Endometrium (tissue), 2 donors: ENCODE measurements at regions not wholly inside any gene's neighbourhood (a gene's known extent, or its start where the extent isn't known, plus 50 kb on each side); places are given as distances from the start of the nearest gene placed in this dataset.

Experiments
- FAIRE-seq: peaks from 2 replicates; lab custom pipeline; 2012; peaks lifted over from hg19 to GRCh38; lab: Jason Lieb, UNC
- donor health status: control.
- donor health status: control.

GRCh38 chr5:112660359-112660758, 77.3 kb upstream of the APC start:
- no peak for FAIRE-seq

- no peak for FAIRE-seq
Observed at GRCh38 chr5:112663146-112663545, 74.5 kb upstream of the APC start.

- no peak for FAIRE-seq
Observed at GRCh38 chr5:112668016-112668415, 69.7 kb upstream of the APC start.

- no peak for FAIRE-seq
Observed at GRCh38 chr5:112668911-112669310, 68.8 kb upstream of the APC start.

GRCh38 chr5:112669328-112669963, 68.2 kb upstream of the APC start:
- FAIRE-seq: no peak

- FAIRE-seq: no peak
Observed at GRCh38 chr5:112671687-112672086, 66.0 kb upstream of the APC start.

GRCh38 chr5:112681481-112681908, 56.2 kb upstream of the APC start:
- no peak for FAIRE-seq

- FAIRE-seq: no peak
Observed at GRCh38 chr5:112682621-112683061, 55.0 kb upstream of the APC start.

- FAIRE-seq: peak; percentile 82
Observed at GRCh38 chr5:112684121-112684520, 53.6 kb upstream of the APC start.

- FAIRE-seq: no peak
Observed at GRCh38 chr5:112684737-112685136, 52.9 kb upstream of the APC start.

GRCh38 chr5:112685386-112685785, 52.3 kb upstream of the APC start:
- FAIRE-seq: no peak

- no peak for FAIRE-seq
Observed at GRCh38 chr5:112685931-112686330, 51.8 kb upstream of the APC start.

GRCh38 chr5:112686675-112687074, 51.0 kb upstream of the APC start:
- no peak for FAIRE-seq

GRCh38 chr5:112687306-112687705, 50.4 kb upstream of the APC start:
- no peak for FAIRE-seq
